T1000 (cell line): ENCODE measurements at regions not wholly inside any gene's neighbourhood (a gene's known extent, or its start where the extent isn't known, plus 50 kb on each side); places are given as distances from the start of the nearest gene placed in this dataset.

Experiments
- DNase-seq: peaks from one replicate; lab custom pipeline; 2025; ENCODE audit warnings: mixed read lengths; lab: John Stamatoyannopoulos, UW

DNA sequence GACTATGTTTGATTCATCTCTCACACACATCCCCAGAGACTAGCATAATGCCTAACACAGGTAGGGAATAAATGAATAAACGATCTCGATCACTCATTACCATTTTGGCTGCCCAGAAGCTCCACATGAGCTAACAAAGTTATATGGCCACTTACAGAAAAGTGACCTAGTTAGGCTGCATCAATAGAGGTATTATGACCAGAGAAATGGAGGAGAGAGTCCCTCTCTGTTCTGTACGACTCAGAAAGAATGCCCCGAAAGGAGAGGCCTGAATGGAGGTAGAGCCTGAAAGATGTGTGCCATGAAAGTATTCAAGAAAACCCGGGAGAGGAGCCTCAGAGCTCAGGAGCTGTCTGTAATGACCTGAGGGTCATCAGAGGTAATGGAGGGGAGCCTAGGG, 208.2 kb upstream of the GRIK3 start:
- DNase-seq, result no peak

DNA sequence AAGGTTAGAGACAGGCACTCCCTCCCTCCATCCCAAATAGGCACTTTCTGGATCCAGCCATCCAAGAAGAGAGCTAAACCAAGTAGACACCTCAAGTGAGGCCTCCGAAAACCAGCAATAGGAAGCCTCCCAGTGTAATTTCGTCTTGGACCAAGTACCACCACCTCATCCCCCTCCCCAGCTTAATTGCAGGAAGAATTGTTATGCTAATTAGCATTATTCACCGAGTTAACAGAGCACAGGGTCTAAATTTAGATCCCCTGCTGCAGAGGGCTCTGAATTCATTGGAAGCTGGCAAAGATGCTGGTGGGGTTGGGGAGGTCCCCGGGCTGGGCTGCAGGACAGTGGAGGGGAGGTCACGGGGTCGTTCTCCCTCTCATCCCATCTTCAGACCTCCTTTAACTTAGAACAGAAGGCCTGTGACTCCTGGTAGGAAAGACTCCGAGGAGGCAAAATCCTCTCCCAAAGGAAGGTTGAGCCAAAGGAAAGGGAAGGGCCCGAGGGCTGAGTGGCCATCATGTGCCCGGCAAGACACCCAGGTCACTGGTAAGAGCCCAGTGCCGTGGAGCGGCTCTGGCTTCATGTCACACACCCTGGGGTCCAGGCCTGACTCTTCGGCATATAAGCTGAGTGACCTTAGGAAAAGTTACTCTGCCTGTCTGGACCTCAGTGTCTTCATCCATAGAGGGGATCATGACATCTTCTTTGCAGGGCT, 209.2 kb upstream of the GRIK3 start:
- DNase-seq, result no peak

DNA sequence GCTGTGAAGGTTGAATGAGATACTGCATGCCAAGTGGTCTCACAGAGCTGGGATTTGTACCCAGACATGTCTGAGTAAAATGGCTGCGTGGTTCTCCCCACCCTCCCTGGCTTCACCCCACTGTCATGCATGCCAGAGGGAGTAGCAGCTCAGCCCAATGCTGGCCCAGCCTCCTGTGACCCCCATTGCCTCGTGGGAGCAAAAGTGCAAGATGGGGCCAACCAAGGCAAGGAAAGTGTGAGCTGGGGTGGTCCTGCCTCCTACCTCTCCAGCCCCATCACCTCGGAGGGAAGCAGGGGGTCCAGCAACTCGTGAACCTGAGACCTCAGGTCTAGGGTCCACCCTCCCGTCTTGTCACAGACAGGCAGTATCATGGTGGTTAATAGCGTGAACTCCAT, 209.8 kb upstream of the GRIK3 start:
- no peak for DNase-seq

DNA sequence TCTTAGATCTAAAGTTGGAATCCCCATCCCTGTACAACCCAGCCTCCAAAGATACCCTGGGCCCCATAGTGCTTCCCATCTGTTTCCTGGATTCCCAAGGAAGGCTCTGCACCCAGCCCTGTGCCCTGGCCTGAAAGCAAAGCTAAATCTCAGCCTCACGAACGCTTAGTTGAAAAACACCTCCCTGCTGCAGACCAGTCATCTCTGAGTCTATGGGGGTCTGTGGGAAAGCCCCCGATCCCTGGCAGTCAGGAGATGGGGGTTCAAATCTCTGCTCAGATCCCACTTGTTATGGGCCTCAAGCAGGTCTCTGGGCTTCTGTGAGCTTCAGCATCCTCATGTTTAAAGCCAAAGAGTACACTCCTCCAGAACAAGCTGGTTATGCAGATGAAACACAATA, 210.5 kb upstream of the GRIK3 start:
- DNase-seq, result no peak

DNA sequence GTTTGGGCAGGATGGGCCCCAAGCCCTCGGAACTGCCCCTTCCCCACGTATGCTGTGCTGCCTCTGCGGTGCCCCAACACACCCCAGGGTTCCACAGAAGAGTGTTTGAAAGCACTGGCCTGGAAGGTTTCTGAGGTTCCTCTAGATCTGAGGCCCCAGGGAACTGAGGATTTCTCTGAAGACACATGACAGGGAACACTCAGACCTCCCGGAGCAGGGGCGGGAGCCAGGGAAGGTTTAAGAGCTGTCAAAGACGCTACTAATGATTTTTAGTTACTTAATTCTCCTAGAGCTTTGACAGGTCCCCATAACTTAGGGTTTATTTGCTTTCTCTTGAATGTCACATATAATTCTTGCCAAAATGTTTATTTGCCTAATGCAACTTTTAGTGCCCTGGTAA, 212.3 kb upstream of the GRIK3 start:
- no peak for DNase-seq

DNA sequence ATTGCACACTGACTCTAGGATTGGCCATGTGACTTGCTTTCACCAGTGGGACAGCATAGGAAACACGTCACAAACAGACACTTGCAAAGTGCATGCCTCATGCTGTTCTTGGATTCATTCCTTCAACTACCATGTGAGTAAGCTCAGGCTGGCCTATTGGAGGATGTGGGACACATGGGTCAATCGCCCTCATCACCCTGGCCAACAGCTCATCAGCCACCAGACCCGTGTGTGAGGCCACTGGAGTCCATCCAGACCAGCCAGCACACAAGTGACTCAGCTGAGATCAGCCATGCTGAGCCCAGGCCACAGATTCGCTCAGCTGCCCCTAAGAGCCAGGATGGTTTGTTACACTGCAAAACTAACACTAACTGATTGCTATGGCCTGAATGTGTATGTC, 216.1 kb upstream of the GRIK3 start:
- no peak for DNase-seq

DNA sequence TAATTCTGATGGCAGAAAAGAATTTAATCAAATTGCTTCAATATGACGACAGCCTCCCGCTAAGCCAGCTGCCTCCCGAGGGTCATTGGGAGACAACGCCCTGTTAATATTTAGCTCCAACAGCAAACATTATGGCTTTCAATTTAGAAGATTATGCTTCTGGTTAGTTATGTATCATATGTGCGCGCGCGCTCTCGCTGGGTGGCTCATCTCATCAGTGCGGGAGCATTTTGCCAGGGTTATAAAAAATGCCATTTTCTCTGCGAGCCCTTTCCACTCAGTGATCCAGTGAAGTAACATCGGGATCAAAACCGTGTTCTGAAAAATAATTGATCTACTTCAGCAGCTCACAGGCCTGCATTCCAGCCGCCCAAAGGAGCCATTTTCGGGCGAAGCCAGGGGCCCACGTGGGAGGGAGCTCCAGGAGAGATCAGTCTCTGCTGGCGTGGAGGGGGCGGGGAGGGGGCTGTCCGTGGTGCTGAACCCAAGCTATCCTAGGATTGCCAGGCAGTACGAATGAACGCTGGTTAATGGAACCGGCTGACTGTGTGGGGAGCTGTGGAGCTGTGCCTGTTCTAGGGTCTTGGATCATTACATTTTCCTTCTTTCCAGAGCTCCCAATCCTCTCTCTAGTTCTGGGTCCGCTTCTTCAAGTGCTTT, 219.1 kb upstream of the ZC3H12A start:
- DNase-seq, result no peak

DNA sequence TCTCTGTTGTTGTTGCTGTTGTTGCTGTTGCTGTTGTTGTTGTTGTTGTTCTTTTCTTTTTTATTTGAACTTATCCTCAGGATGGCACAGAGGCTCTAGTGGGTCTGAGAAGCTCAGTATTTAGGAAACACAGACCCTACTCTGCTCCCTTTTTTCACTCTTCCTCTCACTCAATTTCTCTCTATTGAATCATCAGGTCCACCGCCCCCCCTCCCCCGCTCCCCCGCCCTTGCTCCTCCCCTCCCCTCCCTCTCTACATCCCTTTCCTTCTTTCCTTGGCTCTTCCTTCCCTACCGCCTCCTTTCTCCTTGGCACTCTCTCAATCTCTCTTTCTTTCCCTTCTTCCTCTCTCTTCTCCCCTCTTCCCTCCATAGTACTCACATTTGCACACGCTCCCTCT, 218.5 kb upstream of the ZC3H12A start:
- no peak for DNase-seq

DNA sequence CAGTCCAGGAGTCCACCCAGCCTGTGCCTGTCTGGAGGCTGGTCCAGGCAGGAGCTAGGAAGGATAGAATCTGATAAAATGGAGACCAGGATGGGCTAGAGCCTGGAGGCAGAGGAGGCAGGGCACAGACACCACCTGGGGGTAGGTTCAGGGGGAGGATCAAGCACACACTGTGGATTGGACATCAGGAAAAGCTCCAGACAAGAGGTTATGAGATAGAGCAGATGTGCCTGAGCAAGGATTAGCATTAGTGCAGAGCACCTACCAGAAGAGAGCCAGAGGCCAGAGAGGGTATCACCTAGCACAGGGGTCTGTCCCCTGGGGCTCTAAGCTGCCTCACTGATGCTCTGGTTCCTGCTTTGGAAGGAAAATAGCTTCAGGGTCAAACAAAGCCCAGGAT, 216.7 kb upstream of the ZC3H12A start:
- DNase-seq, result no peak

DNA sequence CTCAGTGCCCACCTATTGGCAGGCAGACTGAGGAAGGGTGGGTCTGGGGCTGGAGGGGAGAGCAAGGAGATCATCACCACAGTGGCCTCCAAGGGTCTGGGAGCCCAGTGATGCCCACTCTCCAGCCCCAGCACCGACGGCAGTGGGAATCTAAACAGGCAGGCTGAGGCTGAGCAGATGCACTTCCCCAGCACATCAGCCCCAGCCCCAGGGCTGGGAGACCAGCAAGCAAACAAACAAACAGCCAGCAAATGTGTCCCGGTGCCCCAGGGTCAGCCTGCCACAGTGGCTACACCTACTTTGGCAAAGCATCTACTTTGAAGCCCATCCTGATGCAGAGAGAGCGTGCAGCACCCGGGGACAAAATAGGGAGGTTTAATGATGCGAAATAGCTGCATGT, 216.3 kb upstream of the ZC3H12A start:
- DNase-seq, result no peak

DNA sequence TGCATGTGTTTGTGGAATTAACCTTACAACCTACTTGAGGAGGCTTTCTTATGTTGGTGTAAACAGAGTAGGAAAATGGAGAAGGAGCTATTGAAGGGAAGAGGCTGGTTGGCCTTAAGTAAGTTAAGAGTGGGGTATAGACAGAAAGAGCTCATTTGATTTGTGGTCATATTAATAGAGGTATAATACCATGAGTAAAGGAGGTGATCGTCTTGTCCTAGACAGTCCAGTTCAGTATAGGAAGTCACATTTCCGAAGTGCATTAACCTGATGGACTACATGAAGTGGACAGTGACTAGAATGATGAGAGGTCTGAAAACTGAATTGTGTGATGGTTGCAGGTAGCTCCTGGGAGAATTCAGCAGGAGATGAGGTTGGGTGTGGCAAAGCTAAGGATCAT, 215.4 kb upstream of the ZC3H12A start:
- no peak for DNase-seq

DNA sequence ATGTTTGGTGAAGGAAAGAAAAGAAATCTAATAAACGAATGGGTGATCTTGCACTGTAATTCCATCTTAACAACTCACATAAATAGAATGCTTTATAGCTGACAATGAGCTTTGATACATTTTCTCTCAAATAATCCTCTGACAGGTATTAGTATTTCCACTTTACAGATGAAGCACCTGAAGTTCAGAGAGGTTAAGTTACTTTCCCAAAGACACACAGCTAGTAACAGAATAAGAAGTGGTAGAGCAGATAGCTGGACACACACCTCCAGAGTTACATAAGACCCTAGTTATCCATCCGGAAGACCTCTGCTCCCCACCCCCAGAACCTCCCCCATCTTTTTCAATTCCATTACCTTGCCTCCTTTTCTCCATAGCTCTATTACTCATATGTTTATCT, 213.3 kb upstream of the ZC3H12A start:
- DNase-seq, result no peak

DNA sequence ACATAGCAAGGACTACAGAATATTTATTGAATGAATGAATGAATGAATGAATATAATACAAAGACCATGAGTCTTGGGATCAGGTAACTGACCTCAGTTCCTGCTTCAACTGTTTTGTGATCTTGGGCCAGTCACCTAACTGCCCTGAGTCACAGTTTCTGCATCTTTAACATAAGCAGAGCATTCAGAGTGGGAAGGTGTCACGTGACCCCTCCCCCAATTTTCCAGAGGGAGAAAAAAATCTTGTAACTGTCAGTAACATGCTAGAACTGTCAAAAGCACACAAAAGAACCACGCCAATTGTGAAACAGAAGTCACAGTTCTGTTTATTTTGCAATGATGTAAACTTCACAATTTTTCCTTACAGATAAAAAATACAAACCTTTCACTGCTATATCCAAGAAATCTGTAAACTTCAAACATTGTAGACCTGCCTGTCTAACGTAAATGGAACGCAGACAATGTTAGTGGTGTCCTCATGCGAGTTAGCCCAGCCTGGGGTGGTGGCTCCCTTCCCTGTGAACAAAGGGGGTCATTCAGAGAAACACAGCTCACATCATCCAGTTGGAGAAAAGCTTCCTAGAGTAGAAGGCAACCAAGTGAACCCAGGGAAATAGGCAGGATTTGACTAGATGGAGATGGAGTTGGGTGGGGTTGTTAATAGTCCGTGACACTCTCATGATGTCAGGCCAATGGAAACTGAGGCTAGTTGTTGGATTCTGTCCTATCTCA, 211.8 kb upstream of the ZC3H12A start:
- DNase-seq, result no peak

DNA sequence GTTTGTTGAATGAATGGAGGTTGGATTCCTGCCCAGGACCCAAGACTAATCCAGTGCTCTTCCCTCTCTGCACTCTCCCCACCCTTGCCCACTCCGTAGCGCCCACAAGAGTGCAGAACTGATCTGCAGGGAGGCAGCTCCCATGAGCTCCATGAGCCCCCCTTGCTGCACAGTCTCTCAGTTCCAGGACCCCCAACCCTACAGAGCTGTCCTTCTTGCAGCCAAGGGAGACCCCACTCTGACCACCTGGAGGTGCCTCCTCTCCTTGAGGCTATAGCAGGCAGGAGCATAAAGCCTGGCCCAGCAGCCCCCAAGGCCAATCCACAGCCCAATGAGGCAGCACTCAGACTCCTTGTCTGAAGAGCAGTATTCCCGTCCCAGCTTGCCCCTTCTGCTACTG, 209.2 kb upstream of the ZC3H12A start:
- DNase-seq, result no peak

DNA sequence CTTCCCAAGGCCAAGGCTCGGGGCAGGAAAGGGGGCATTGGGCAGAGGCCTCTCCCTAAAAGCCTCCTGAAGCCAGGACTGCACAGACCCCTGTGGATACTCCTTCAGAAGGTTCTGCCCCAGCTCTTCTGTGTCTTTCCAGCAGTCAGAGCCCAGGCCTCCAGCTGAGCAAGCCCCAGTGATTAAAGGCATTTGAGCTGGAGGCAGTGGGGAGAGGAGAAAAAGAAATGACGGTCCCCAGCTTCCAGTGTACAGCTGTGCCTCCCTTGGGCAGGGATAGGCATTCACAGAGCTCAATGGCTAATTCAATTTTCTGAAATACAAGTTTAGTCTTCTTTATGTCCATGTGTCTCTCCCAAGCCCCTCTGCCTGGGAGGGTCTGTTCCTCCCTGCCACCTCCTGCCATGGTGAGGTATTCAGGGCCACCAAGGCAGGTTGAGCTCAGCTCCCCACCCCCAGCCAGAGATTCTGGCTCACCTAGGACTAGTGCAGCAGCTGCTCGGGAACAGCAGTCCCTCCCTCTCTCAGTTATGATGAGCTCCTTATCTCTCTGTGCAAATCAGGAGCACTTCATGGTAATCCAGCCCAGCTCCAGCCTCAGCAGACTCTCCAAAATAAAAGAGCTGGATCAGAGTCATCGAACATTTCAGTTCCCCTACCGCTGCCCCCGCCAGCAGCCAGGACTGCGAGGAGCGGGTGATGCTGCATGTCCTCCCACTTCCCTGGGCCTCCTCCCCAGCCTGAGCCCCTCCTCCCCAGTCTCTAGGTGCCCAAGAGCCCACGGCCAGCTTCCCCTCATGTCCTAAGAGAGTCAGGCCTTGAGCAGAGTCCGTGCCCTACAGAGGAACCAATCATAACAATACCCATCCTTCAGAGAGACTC, 208.4 kb upstream of the ZC3H12A start:
- no peak for DNase-seq

DNA sequence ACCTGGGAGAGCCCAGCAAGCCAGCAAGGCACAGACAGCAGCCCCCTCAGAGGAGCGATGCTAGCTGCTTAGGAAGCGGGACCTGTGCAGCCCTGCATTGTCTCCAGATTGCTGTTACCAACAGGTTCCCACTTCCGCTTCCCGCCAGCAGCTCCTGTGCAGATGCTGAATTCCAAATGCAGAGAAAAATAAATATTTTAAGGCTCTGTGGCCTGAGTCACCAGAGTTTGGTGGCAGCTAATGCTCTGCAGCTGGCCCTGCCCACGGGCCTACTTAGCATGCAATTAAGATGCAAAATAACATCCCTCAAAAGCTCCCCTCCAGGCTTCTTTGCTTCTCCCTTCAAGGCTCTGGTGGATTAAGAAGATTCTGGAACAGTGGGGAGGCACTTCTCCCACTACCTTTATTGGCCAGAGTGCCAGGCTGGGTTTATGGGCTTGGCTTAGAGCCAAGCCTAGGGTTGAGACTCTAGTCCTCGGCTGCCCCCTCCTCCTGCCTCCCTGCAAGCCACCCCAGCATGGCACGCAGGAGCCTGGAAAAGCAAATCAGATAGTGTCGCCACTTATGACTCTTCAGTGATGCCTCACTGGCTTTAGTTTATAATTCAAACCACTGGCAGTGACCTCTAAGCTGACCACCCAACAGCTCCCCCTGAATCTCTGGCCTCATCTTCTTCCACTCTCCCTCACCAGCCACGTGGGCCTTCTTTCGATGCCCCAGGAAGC, 207.1 kb upstream of the ZC3H12A start:
- no peak for DNase-seq

DNA sequence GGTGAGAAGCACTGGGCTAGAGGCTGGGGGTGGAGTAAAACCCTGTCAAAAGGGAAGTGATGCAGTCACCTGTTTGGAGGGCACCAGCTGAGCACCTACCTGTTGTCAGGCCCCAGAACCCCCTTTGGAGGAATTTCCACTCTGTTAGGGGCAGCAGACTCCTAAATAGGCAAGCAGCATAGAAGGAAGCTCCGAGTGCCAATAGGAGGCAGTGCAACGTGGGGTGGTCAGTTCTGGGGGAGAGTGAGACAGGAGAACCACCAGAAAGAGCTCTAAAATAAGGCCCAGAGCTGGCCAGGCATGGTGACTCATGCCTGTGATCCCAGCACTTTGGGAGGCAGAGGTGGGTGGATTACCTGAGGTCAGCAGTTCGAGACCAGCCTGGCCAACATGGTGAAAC, 203.7 kb upstream of the ZC3H12A start:
- no peak for DNase-seq

DNA sequence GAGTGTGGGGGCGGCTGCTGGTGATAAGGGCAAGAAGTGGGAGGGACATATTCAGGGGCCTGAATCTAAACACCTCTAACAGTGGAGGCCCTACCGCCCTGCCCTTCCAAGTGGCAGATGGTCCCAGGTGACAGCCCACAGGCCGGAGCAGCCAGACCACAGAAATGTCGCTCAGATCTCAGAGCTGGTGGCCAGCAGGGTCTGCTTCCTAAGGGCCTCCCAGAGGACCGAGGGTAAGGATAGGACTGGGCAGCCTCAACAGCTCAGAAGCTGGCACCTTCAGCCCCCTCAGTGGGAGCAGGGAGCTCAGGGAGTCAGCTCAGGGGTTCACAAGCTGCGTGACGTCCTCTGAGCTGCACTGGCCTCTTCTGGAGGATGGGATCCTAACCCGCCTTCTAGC, 201.8 kb upstream of the ZC3H12A start:
- no peak for DNase-seq

DNA sequence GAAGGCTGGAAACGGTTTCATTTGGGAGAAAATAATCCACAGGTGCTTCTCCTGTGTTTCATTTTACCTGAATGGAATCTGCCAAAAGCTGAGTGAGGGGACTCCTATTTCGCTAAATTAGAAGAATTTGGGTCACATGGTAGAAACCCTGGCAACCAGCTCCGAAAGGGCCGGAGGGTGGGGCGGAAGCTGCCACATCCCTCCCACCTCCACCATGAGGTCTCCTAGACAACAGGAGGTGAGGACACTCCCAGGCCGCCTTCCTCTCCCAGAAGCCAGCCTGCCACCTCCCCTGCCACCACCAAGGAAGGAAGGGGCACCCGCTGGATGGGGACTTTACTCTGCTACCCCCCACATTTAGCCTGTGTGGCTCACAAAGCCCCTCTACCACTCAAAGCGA, 199.9 kb upstream of the ZC3H12A start:
- no peak for DNase-seq

DNA sequence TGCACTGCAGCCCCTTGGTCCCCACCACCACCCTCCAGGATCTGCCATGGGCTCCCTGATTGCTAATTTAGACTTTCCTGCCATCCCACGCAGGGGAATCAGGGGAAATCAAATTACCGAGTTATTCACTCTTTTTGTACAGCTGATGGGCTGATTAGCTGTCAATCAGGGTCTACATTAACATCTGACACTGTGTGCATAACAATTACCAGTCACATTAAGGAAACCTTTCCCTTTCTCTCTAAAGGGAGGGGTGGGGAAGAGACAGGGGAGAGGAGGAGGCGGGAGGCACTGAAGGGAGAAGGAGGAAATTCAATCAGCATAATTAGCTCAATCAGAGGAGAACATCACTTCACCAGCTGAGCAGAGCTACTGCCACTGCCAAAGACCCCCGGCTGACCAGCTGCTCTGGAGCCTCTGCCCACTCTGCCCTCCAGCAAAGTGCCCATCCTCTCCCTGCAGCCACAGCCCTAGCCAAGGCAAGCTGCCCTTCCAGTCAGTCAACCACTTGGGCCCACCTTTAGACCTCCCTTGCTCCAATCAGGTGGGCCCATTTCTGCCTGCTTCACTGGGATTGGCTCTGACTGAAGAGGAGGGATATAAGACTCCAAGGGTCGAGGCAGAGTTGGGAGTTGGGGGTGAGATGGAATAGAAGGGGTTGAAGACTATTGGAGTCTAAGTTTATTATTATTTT, 199.3 kb upstream of the ZC3H12A start:
- no peak for DNase-seq

DNA sequence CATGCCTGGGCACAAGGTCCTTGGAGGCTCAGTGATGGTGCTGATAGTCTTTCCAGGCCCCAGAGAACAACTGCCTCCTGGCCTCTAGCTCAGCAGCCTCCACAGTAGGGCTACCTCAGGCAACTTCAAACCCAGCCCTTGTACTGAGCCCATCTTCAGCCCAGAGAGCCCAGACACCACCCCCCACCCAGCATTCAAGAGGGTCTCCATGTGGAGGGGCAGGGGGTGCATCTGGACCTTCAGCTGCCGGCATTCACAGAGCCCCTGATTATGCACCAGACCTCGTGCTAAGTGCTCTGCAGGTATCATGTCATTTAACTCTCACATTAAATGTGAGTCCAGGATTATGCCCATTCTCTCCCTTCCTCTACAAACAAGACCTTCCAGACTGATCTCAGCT, 197.0 kb upstream of the ZC3H12A start:
- no peak for DNase-seq
